ENCODE measurements at regions not wholly inside any gene's neighbourhood (a gene's known extent, or its start where the extent isn't known, plus 50 kb on each side); places are given as distances from the start of the nearest gene placed in this dataset.

DNA sequence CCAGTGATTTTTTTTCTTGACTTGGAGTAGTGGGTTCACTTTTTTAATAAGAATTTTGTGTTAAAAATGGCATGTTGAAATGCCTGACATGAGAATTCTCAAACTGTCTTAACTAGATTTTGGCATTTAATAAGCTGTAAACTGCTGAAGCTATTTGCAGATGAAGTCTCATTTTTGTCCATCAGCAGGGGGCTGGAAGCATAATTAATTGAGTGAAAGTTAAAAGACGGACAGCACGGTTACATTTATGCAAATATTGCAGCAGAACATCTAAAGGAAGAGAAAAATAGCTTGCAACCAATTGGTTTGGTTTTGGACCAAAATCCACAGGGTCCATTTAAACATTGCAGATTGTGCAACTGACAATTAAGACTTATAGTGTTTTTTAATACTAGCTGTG is 837.3 kb upstream of the KLHL1 start:
- Histone ChIP-seq H3K9ac (ENCODE audit: insufficient read length) (no peak overlapping the region), H3K4me3 (no peak overlapping the region), H3K9me3 (ENCODE audit: low read depth, low read length) (no peaks in the 10 kb centered on the region), H3K36me3 (ENCODE audit: insufficient read depth, low read length) (no peaks in the 10 kb centered on the region), H3K27ac (no peak overlapping the region)
- TF ChIP-seq EZH2 (IDR thresholded peaks at IDR 0.05) (no peak), POLR2AphosphoS5 (IDR thresholded peaks at IDR 0.05; ENCODE audit: borderline replicate concordance, low read depth, low read length) (no peak), FOXP2 (optimal IDR thresholded peaks at IDR 0.05; ENCODE audit: control extremely low read depth, extremely low read length, insufficient read depth) (no peak)
- DNase-seq (ENCODE audit: low read depth, low spot score), result no peak

- H3K9ac ChIP-seq (ENCODE audit: insufficient read length), result no peak overlapping the region
- no peaks in the 10 kb centered on the region for H3K36me3 ChIP-seq (ENCODE audit: insufficient read depth, low read length)
- no peak for TF ChIP-seq FOXP2 (optimal IDR thresholded peaks at IDR 0.05; ENCODE audit: control extremely low read depth, extremely low read length, insufficient read depth)
- no peak for TF ChIP-seq EZH2 (IDR thresholded peaks at IDR 0.05)
- no peak for TF ChIP-seq POLR2AphosphoS5 (IDR thresholded peaks at IDR 0.05; ENCODE audit: borderline replicate concordance, low read depth, low read length)
- DNase-seq (ENCODE audit: low read depth, low spot score), result no peak
- no peak overlapping the region for H3K27ac ChIP-seq
- no peaks in the 10 kb centered on the region for H3K9me3 ChIP-seq (ENCODE audit: low read depth, low read length)
- no peak overlapping the region for H3K4me3 ChIP-seq
These were observed 833.2 kb upstream of the KLHL1 start for GRCh38 chr13:70941454-70941853.

DNA sequence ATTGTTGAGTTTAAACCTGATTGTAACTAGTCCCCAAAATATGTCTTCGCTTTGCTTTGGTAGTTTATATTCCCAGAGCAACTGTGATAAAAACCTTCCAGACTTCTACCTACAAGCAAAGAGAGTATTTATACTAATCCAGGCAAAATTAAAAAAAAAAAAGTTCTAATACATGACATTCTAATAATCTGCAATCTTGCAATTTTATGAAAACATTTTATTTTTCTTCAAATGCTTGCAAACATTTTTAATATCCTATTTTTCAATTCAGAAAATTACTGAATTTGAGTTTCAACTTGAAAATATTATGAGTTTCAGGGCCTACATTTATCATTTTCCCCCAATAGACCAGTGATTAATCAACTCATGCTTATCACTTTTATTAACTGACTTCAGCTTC is 830.2 kb upstream of the KLHL1 start:
- Histone ChIP-seq H3K9ac (ENCODE audit: insufficient read length) (no peak overlapping the region), H3K36me3 (ENCODE audit: insufficient read depth, low read length) (no peaks in the 10 kb centered on the region), H3K4me3 (no peak overlapping the region), H3K27ac (no peak overlapping the region), H3K9me3 (ENCODE audit: low read depth, low read length) (no peaks in the 10 kb centered on the region)
- TF ChIP-seq FOXP2 (optimal IDR thresholded peaks at IDR 0.05; ENCODE audit: control extremely low read depth, extremely low read length, insufficient read depth) (no peak), POLR2AphosphoS5 (IDR thresholded peaks at IDR 0.05; ENCODE audit: borderline replicate concordance, low read depth, low read length) (no peak), EZH2 (IDR thresholded peaks at IDR 0.05) (no peak)
- no peak for DNase-seq (ENCODE audit: low read depth, low spot score)

DNA sequence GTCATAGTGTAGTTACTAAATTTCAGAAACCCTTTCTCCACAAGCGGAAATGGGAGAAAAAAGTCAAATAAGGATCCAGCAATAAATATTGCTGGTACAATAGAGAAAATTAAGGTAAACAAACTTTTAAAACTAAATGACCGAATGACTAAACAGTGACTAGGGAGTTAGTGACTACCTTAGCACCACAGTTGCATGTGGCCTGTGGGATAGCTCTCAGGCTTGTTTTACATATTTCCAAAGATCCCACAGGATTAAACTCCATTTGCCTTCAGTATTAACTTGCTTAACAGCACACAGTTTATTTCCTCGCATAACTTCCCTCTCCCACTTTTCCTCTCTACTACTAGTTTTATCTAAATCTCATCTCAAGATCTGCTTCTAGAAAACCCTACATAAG is 824.3 kb upstream of the KLHL1 start:
- Histone ChIP-seq H3K27ac (no peak overlapping the region), H3K9me3 (ENCODE audit: low read depth, low read length) (no peaks in the 10 kb centered on the region), H3K36me3 (ENCODE audit: insufficient read depth, low read length) (no peaks in the 10 kb centered on the region), H3K9ac (ENCODE audit: insufficient read length) (no peak overlapping the region), H3K4me3 (no peak overlapping the region)
- no peak for DNase-seq (ENCODE audit: low read depth, low spot score)
- TF ChIP-seq EZH2 (IDR thresholded peaks at IDR 0.05) (no peak), FOXP2 (optimal IDR thresholded peaks at IDR 0.05; ENCODE audit: control extremely low read depth, extremely low read length, insufficient read depth) (no peak), POLR2AphosphoS5 (IDR thresholded peaks at IDR 0.05; ENCODE audit: borderline replicate concordance, low read depth, low read length) (no peak)

DNA sequence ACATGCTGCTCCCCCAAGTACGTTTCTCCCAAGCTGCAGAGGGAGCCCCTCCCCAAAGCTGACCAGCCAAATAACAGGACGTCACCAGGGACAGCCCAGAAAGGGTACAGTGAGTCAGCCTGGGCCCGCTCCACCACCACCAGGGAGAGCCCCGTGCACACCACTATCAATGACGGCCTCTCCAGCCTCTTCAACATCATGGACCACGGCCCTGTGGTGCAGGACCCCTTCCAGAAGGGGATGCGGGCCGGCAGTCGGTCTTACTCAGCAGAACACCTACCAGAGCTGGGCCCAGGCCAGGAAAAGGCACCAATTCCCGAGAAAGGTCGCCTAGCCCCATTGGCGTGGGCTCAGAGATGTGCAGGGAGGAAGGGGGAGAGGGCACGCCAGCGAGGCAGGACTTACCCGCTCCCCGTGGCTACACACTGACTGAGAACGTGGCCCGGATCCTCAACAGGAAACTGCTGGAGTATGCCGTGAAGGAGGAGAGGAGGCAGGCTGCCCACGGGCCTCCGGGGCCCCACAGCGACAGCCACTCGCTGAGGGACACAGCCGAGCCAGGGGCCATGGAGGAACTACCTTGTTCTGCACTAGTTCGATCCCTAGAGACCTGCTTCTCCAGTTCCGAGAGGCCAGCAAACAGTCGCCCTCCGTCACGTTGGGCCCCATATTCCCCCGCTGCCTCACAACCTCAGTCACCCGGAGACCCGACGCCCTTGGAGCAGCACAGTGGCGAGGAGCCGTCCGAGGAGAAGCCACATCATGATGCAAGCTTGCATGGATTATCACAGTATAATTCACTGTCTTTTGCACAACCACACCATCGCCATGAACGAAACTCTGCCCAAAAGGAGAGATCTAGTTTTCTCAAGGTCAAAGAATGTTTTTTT is 815.9 kb upstream of the KLHL1 start:
- H3K36me3 ChIP-seq (ENCODE audit: insufficient read depth, low read length), result no peaks in the 10 kb centered on the region
- no peak for DNase-seq (ENCODE audit: low read depth, low spot score)
- no peak overlapping the region for H3K9ac ChIP-seq (ENCODE audit: insufficient read length)
- no peak overlapping the region for H3K4me3 ChIP-seq
- no peaks in the 10 kb centered on the region for H3K9me3 ChIP-seq (ENCODE audit: low read depth, low read length)
- H3K27ac ChIP-seq, result no peak overlapping the region
- no peak for TF ChIP-seq FOXP2 (optimal IDR thresholded peaks at IDR 0.05; ENCODE audit: control extremely low read depth, extremely low read length, insufficient read depth)
- TF ChIP-seq EZH2 (IDR thresholded peaks at IDR 0.05), result no peak
- no peak for TF ChIP-seq POLR2AphosphoS5 (IDR thresholded peaks at IDR 0.05; ENCODE audit: borderline replicate concordance, low read depth, low read length)

DNA sequence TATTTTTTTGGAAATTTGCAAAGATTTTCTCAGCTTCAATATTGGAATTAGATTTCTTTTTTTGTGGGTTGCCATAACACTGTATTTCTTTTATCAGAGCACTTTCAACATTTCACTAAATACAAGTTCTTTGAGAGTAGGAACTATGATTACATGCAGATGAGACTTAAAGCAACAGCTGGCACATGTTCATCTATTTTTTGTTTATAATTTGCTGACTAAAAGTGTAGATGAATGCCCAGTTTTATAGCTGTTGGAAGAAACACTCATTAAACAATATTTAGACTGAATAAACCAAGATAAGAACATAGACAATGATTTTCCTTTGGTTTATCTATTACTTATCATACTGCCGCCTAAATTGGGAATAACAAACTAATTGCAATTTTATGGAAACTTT is 803.0 kb upstream of the KLHL1 start:
- H3K9me3 ChIP-seq (ENCODE audit: low read depth, low read length), result no peaks in the 10 kb centered on the region
- no peak for TF ChIP-seq POLR2AphosphoS5 (IDR thresholded peaks at IDR 0.05; ENCODE audit: borderline replicate concordance, low read depth, low read length)
- TF ChIP-seq EZH2 (IDR thresholded peaks at IDR 0.05), result no peak
- TF ChIP-seq FOXP2 (optimal IDR thresholded peaks at IDR 0.05; ENCODE audit: control extremely low read depth, extremely low read length, insufficient read depth), result no peak
- H3K27ac ChIP-seq, result no peak overlapping the region
- no peak overlapping the region for H3K4me3 ChIP-seq
- no peak overlapping the region for H3K9ac ChIP-seq (ENCODE audit: insufficient read length)
- DNase-seq (ENCODE audit: low read depth, low spot score), result no peak
- H3K36me3 ChIP-seq (ENCODE audit: insufficient read depth, low read length), result no peaks in the 10 kb centered on the region

- H3K9ac ChIP-seq (ENCODE audit: insufficient read length), result no peak overlapping the region
- TF ChIP-seq EZH2 (IDR thresholded peaks at IDR 0.05) (no peak), FOXP2 (optimal IDR thresholded peaks at IDR 0.05; ENCODE audit: control extremely low read depth, extremely low read length, insufficient read depth) (no peak), POLR2AphosphoS5 (IDR thresholded peaks at IDR 0.05; ENCODE audit: borderline replicate concordance, low read depth, low read length) (no peak)
- H3K9me3 ChIP-seq (ENCODE audit: low read depth, low read length), result no peaks in the 10 kb centered on the region
- H3K36me3 ChIP-seq (ENCODE audit: insufficient read depth, low read length), result no peaks in the 10 kb centered on the region
- no peak overlapping the region for H3K4me3 ChIP-seq
- DNase-seq (ENCODE audit: low read depth, low spot score), result no peak
- H3K27ac ChIP-seq, result no peak overlapping the region
These were observed 800.5 kb upstream of the KLHL1 start for GRCh38 chr13:70908795-70909194.

GRCh38 chr13:70905035-70905434 is 796.8 kb upstream of the KLHL1 start:
- no peak for DNase-seq (ENCODE audit: low read depth, low spot score)
- no peak overlapping the region for H3K27ac ChIP-seq

More at GRCh38 chr13:70905035-70905434, 796.8 kb upstream of the KLHL1 start:
- no peaks in the 10 kb centered on the region for H3K36me3 ChIP-seq (ENCODE audit: insufficient read depth, low read length)
- no peaks in the 10 kb centered on the region for H3K9me3 ChIP-seq (ENCODE audit: low read depth, low read length)
- H3K9ac ChIP-seq (ENCODE audit: insufficient read length), result no peak overlapping the region
- no peak overlapping the region for H3K4me3 ChIP-seq
- no peak for TF ChIP-seq EZH2 (IDR thresholded peaks at IDR 0.05)
- no peak for TF ChIP-seq POLR2AphosphoS5 (IDR thresholded peaks at IDR 0.05; ENCODE audit: borderline replicate concordance, low read depth, low read length)
- no peak for TF ChIP-seq FOXP2 (optimal IDR thresholded peaks at IDR 0.05; ENCODE audit: control extremely low read depth, extremely low read length, insufficient read depth)

All from SK-N-MC (cell line).